ENCODE measurements at regions not wholly inside any gene's neighbourhood (a gene's known extent, or its start where the extent isn't known, plus 50 kb on each side); places are given as distances from the start of the nearest gene placed in this dataset.

DNA sequence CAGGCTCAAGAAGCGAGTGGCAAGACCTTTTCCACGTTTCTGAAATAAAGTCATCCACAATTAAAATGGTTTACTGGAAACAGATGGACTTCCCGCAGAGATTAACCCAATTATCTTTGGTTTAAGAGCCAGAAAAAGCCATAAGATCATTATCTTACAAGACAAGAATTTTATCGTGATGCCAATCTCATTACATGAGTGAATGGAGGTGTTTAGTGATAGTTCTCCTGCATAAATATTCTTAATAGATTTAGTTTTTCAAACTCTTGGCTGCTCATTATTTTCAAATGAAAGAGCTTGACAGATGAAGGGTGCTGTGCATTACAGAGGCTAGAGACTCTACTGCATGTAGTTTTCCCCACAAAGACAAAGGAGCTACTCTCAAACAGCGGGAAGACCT is 1028.4 kb upstream of the PIK3C3 start:
- in situ Hi-C loops (cut with MboI; ENCODE audit: low sequenced_read_pairs) = no loop called here

DNA sequence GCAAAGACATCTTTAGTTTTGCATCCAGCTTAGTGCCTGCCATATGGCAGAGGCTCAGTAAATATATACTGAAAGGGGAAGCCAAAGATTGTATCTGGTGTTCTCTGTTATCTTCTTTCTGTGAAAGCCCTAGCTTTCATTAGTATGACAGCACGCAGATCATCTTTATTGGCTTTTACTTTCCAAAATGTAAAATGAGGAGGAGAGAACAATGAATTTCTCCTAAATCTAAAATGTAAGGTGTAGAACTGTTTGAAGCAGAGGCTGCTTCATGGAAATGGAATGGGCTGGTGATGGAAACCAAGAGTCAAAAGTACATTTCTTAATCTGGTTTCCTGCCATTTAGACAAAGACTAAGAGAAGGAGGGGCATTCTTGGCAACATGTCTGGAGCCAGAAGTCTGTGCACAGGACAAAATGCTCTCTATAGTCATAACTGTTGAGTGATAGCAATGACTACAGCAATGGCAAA is 1029.9 kb upstream of the PIK3C3 start:
- in situ Hi-C loops (cut with MboI; ENCODE audit: low sequenced_read_pairs) = no loop called here

DNA sequence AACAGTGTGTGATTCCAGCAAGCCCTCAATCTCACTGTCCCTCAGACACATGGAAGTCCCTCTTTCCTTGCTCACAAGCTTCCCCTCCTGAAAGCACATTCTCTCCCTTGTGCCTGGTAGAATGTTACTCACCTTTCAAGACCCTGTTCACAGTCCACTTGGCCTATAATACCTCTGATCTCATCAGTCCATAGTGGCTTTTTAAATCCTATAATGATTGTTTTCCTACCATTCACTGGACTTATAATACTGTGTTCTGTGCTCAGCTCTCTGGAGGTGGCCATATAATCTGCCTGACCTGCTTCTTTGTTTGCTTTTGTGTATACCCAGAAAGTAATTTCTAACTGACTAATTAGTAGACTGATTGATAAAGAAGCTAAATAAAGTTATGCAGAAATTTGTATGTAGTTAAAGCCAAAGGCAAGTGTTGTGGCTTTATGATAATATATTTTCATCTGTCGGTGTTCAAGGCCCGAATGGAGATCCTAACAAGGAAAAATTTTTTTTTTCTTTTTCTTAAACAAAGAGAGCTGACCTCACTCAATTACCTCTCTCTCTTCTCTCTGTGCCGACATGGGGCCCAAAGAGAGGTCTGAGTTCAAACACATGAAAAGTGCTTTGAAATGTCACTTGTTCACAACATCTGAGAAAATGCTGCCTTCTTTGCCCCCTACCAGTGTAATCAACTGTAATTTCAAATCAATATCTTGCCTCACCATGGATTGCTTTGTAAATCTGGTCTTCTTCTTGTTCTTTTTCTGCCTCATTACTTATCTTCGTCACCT is 1033.0 kb upstream of the PIK3C3 start:
- in situ Hi-C loops (cut with MboI; ENCODE audit: low sequenced_read_pairs) = no loop called here

DNA sequence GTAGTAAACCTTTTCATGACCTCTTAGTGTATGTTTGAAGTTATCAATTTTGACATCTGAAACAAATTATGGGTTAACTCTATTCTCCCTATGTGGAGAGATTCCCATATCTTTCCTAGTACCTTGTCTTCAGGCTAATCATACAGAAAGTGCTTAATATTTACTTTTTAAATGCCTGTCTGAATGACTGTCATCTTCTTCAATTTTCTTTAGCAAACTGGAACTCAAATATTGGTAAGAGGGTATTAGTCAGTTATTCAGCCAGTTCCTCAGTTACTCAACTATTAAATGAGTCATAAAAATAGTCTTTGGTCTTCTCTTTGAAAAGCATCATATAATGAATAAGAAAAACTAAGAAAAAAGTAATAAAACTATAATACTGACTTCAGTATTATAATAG is 1038.0 kb upstream of the PIK3C3 start:
- in situ Hi-C loops (cut with MboI; ENCODE audit: low sequenced_read_pairs) = no loop called here

DNA sequence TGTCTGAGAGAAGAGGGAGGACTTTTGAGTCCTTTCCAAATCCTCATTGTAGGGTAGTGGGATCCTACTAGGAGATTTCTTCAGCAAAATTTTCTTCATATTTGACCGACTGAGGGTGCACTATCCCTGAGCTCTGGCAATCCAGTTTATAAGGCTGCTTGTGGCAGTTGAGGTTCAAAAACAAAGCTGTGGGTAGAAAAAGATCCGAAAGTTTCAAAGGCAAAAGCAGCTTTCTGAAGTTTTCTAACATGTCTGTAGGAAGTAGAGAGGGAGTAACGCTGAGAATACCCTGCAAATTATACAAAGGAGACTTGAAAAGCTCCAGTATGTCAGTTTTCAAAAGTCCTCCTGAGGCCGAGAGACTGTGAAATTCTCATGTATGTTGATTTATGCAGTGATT is 1039.3 kb upstream of the PIK3C3 start:
- in situ Hi-C loops (cut with MboI; ENCODE audit: low sequenced_read_pairs) = no loop called here

DNA sequence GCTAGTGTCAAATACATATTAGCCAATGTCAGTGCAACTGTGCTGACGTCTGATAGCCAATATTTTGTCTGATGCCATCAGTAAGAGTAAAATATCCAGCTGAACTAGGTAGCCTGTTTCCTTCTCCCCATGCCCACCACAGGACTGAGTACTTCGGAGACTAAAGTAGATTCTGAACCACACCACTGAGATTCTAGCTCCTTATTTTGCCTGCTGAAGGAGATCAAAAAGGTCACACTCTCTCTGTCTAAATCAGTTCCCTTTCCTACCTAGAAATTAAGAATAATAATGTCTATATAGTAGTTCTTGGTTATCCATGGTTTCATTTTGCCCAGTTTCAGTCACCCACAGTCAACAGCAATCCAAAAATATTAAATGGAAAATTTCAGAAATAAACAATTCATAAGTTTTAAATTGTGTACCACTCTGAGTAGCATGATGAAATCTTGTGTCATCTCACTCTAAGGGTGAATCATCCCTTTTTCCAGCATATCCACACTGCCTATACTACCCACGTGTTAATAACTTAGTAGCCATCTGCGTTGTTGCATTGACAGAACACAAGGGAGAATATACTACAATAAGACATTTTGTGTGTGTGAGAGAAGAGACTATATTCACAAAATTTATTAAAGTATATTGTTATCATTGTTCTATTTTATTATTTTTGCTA is 1043.3 kb upstream of the PIK3C3 start:
- in situ Hi-C loops (cut with MboI; ENCODE audit: low sequenced_read_pairs) = no loop called here

DNA sequence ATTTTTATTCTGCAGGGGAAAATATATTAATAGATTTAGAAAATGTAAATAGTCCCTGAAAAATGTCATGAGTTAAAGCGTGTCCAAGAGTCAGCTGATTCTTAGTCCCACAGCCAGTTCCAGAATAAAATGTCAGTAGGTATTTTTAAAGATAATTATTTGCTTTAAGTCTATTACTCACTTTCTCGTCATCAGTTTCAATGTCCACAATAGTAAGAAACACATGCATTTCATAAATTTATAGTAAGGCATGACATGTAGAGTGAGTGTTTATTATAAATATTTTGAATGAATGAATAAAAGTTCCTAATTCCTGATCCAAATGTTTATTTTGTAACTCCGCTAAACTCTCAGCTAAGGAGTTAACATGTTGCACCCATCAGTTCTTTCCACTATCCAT is 1044.0 kb upstream of the PIK3C3 start:
- in situ Hi-C loops (cut with MboI; ENCODE audit: low sequenced_read_pairs) = no loop called here

DNA sequence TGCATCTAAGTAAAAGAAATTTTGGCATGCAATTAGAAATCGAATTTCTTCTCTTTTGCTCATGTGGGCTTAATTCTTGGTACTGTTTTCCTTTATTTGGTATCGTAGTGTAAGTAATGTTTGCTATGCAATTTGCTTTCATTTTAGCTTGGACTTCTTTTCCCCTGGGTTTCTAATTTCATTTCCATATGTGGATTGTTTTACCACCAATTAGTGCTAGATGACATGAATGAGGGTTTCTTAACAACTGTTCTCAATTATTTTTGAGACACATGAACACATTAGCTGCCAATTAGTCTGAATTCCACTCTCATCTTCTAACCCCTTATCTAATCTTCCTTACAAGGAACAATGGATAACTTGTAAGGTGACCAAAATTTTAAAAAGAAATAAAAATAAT is 1047.2 kb upstream of the PIK3C3 start:
- in situ Hi-C loops (cut with MboI; ENCODE audit: low sequenced_read_pairs) = no loop called here

DNA sequence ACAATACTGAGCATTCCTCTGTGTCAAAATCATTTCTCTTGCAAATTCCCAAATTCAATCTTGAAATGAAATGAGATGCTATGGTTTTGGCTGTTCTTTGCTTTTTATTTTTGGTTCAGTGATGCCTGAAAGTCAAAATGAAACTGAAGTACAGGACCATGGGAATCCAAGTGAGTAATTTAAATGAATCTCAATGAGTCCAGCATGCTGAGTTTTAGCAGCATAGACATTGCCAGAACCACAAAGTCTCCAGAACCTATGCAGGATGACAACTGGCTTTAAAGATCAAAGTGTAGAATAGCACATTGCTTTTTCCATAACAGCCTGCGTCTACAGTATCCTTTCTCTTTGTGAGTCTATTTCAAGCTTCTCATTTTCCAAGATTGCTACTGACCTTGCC is 1050.7 kb upstream of the PIK3C3 start:
- in situ Hi-C loops (cut with MboI; ENCODE audit: low sequenced_read_pairs) = no loop called here

DNA sequence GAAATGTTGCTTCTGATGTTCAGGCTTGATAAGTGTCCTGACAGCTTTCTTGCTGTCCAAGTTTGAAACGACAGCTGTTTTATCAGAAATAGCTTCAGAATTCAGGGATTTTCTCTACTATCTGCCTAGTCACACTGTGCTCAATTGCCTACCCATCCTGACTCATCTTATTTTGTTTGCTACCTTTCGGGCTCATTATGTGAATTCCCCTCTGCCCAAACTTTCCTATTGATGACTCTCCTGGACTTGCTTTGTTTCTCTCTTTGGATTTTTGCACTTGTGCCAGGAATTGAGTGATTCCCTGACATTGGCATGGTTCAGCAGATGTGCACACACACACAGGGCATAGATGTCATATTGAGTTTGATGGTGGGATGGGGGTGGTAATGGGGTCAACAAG is 1052.6 kb upstream of the PIK3C3 start:
- in situ Hi-C loops (cut with MboI; ENCODE audit: low sequenced_read_pairs) = no loop called here

DNA sequence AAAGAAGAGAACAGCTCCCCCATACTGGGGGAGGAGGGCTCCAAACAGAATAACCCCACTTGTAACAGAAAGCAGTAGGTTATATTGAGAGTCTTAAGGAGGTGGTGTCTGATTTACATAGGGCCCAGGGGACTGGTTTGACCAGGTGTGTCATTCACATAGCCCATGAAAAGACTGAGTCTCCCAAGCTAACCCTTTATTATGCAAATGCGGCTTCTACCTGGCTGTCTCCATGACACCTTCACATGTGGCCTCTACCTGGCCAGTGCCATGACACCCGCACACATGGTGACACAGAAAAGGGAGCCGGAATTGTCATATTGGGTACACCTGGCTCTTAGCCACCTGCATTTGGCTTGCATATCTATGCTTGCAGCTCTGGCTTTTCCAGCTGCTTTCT is 1057.2 kb upstream of the PIK3C3 start:
- in situ Hi-C loops (cut with MboI; ENCODE audit: low sequenced_read_pairs) = no loop called here

DNA sequence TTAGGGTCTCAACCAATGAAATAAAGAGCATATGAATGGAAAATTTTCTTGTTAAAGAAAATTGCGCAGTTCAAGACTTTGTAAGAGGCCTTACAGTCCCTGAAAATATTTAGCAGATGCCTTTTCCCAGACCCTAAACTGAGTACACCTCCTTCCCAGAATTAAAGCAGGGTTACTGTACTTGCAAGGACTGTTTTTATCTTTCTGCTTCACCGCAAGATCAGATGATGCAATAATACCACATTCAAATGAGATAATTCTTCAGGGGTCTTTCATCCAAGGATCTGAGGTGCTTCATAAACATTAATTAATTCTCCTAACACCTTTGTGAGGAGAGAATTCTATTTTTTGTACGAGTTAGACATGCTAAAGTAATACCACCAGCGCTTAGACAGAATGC is 1071.8 kb upstream of the PIK3C3 start:
- in situ Hi-C loops (cut with MboI; ENCODE audit: low sequenced_read_pairs) = no loop called here

DNA sequence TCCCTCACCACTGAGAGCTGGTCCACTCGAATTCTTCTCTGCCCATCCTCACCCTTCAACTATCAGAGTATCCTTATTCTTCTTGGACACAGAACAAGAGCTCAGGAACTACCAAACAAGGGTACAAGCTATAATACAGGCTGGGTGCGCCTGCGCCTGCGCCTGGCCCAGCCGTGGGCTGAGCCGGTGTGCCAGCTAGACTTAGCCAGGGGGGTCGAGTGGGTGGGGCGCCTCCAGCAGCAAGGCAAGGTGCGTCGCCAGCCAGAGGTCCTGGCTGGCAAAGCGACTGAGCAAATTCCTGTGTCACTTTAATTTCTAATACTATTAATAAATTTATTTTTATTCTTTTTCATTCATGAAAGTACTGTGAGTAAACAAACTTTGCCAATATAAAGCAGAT is 1072.6 kb upstream of the PIK3C3 start:
- in situ Hi-C loops (cut with MboI; ENCODE audit: low sequenced_read_pairs) = no loop called here

DNA sequence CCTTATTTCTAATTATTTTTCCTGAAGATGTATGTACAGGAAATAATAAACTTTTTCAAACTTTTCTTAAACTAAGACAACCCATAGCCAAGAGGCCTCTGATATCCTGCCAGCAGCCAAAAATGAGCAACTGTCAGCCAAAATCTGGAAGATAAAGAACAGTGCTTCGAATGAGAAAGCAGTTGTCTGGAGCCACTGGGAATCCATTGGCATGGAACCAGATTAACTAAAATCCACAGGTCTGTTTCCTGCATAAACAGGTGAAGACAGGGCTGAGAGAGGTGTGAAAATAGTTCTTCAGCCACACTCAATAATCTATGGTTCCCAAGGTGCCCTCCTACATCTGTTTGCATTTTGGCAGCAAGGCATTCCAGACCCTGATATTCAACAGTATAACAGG is 1076.7 kb upstream of the PIK3C3 start:
- in situ Hi-C loops (cut with MboI; ENCODE audit: low sequenced_read_pairs) = no loop called here

DNA sequence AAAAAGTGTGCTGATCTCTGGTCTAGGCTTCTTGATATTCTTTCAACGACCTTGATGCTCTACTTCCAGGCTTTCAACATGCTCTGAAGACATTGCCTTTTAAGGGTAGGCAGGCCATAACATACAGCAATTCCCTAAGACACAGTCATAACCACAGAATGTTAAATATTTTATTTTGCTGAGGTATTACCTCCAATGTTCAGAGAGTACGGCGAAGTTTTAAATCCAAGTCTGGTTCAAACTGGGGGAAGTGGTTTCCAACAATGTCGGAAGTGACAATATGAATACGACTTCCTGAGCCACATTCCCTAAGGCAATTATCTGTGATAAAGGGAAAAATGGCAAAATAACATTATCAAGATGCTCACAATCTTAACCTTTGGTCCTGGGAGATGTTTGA is 1077.9 kb upstream of the PIK3C3 start:
- in situ Hi-C loops (cut with MboI; ENCODE audit: low sequenced_read_pairs) = no loop called here

DNA sequence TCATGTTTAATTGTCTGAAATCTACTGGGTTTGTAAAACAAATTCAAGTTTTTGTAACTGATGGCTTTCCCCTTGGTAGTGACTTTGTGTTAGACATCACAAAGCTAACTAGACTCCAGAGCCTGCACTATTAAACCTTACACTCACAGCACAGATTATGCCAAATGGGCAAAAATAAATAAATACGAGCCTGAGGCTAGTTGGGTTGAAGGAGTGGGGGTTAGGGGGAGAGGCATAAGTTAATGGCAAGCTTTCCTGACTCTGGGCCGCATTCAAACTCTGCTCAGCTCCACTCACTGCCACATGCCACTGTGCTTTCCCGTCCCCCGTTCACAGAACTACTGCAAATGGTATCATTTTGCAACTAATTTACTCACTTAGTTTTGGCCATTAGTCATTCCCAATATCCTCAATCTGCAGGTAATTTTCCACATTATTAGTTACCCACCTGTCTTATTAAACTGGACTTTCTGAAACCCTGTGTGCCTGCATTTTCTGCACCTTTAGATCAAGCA is 1079.9 kb upstream of the PIK3C3 start:
- in situ Hi-C loops (cut with MboI; ENCODE audit: low sequenced_read_pairs) = no loop called here

DNA sequence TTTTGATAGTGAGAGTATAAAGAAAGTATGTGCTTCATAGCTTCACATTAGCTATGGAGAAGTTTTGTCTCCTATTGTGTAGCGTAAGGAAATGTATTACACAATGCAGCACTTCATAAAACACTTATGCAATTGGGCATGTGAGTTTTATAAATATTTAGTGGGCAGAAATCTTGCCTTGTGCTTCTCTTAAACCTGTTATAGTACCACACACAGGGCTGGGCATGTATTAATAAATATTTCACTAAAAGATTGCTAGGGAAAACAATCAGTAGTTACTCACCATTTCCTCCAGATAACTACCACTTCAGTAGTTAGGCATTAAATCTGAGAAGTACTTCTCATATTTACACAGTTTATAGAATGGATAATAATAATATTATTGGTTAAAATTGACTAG is 1080.8 kb upstream of the PIK3C3 start:
- in situ Hi-C loops (cut with MboI; ENCODE audit: low sequenced_read_pairs) = no loop called here

DNA sequence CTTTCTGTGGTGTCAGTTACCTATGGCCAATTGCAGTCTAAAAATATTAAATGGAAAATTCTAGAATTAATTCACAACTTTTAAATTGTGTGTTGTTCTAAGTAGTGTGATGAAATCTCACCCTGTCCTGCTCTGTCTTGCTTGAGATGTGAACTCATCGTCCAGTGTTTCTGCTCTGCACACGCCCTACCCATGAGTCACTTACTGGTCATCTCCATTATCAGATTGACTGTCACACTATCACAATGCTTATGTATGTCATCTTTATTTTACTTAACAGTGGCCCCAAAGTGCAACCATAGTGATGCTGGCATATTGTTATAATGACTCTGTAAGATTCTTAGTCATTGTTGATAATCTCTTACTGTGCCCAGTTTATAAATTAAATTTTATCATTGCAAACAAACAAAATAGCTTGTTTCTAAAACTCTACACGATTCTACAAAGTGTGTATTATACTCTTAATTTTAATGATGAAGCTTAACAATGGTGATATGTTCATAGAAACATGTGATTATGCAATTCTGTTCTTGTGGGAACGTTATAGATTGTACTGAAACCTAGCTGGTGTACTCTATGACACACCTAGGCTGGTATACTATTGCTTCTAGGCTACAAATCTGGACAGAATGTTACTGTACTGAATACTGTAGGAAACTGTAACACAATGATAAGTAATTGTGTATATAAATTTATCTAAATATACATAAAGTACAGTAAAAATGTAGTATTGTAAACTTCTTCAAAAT is 1086.8 kb upstream of the PIK3C3 start:
- in situ Hi-C loops (cut with MboI; ENCODE audit: low sequenced_read_pairs) = no loop called here

DNA sequence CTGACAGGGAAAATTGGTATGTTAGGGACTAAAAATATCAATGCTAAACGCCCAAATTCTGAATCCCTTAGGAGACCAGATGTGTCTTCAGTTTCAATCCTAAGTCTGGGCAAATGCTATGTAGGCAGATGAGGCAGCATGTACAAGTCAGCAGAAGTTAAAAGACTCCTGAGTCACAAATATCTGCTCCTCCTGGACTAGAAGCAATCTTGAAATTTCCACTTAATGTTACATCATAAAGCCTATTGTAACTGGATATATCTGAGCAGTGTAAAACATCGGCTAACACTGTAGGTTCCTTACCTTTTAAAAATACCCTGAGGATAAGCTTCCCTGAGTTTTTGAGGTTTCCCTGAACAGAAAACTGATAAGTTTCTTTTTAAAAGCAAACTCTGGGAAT is 1087.6 kb upstream of the PIK3C3 start:
- in situ Hi-C loops (cut with MboI; ENCODE audit: low sequenced_read_pairs) = no loop called here

DNA sequence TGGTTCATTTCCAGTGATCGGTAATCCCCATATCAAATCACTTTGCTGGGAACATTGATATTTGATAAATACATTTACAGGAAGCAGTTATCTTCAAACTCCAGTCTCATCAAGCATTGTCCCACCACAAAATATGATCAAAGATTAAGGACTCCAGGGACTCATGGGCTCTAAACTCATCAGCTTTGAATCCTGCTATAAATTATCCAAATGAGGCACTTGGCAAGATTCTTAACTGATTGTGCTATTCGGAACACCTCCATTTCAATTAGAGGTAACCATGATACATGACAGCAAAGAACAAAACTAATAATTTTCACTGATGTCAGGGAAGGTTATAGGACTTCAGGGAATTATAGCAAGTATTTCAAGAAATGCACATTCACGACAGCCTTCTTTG is 1088.1 kb upstream of the PIK3C3 start:
- in situ Hi-C loops (cut with MboI; ENCODE audit: low sequenced_read_pairs) = no loop called here

DNA sequence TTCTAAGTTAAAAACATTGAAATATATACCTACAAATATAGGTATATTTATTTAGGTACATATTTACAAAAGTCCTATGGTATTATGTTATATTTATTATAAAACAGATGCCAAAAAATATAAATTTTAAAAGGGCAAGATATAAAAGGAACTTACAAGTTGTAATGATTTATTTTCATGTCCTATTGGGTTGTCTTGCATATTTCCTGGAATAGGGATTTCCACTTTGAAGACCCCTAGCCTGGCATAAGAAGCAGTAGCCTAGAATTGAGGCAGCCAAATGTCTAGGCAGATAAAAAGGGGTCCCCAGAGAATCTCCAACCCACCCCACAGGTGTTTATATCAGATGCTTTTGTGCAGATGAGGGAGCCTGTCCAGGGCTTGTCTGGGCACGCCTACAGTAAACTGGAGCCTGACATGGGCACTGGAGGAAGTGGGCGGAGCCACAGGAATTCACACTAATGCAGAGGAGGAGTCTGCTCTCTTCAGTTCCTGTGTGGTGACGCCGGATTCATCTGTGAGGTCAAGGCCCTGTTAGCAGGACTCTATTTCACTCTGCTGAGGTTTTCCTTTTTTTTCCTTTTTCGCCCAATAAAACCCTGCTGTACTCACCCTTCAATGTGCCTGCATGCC is 1088.9 kb upstream of the PIK3C3 start:
- in situ Hi-C loops (cut with MboI; ENCODE audit: low sequenced_read_pairs) = no loop called here

Data from HL-60/S4 treated with retinoic acid at 250 ng/mL for 4 days and 3 days (cell line).